HUES48 (cell line): ENCODE measurements at regions not wholly inside any gene's neighbourhood (a gene's known extent, or its start where the extent isn't known, plus 50 kb on each side); places are given as distances from the start of the nearest gene placed in this dataset.
"Not testable (repeated sequence)": the region's sequence is repeated elsewhere in the genome, so short reads cannot be mapped to it uniquely, and the experiment has no call there.

Experiments
- H3K27ac ChIP-seq: one replicate; pipeline ENCODE4 v1.7.0; 2013; ENCODE audit warnings: low read depth, low read length, inconsistent platforms
- H3K27me3 ChIP-seq: 2 replicates; pipeline ENCODE4 v1.6.1; 2013; ENCODE audit warnings: mild to moderate bottlenecking, low read length; ENCODE audit not compliant: control insufficient read depth, insufficient read depth
- H3K36me3 ChIP-seq: 2 replicates; pipeline ENCODE4 v1.6.1; 2013; ENCODE audit warnings: low read length; ENCODE audit not compliant: control insufficient read depth, insufficient read depth
- H3K4me1 ChIP-seq: 2 replicates; pipeline ENCODE4 v1.6.1; 2013; ENCODE audit warnings: mild to moderate bottlenecking, low read length; ENCODE audit not compliant: control insufficient read depth, insufficient read depth
- H3K4me3 ChIP-seq: 2 replicates; pipeline ENCODE4 v1.5.1; 2013; ENCODE audit warnings: mild to moderate bottlenecking, low read depth, low read length
- H3K9ac ChIP-seq: 2 replicates; pipeline ENCODE4 v1.6.1; 2013; ENCODE audit warnings: mild to moderate bottlenecking, low read depth, low read length, moderate library complexity
- H3K9me3 ChIP-seq: 2 replicates; pipeline ENCODE4 v1.6.1; 2013; ENCODE audit warnings: low read length; ENCODE audit not compliant: control insufficient read depth, insufficient read depth

GRCh38 chr9:2394087-2394741, 227.4 kb upstream of the VLDLR start:
- H3K27ac ChIP-seq, H3K27me3 ChIP-seq, H3K9me3 ChIP-seq, H3K4me1 ChIP-seq, H3K9ac ChIP-seq, H3K36me3 ChIP-seq, H3K4me3 ChIP-seq: not testable (repeated sequence)

- Histone ChIP-seq H3K4me3 (no peak overlapping the region), H3K4me1 (no peaks in the 10 kb centered on the region), H3K27me3 (no peaks in the 10 kb centered on the region), H3K27ac (no peak overlapping the region), H3K36me3 (no peaks in the 10 kb centered on the region), H3K9me3 (peaks cover 5% of the 10 kb centered on the region), H3K9ac (no peak overlapping the region)
These were observed 225.6 kb upstream of the VLDLR start for GRCh38 chr9:2395814-2396612.

DNA sequence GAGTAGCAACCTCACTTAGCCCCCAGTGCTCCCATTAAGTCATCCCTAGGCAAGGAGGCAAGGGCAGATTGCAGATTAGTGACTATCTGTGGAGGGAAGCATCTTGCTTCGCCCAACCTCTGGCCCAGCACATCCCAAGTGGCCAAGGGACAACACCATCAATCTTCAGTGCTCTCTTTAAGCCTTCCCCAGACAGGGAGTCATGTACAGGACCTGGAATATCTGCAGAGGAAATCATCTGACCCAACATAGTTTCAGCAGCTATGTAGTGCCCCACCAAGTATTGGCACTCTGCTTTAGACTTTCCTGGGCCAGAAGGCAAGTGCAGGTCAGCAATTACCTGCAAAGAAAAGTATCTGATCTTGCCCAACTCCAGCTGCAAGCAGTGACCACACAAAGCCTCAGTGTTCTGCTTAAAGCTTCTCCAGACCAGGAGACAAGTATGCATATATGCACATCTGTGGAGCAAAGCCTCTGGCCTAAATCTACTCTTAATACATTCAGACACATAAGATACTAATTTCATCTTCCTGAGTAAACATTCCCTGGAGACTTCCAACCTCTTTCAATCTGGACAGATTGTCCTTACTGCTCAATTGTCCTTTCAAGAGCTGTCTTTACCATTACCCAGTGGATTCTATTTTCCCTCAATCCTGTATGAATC, 224.8 kb upstream of the VLDLR start:
- Histone ChIP-seq H3K27ac (no peak overlapping the region), H3K4me1 (no peaks in the 10 kb centered on the region), H3K4me3 (no peak overlapping the region), H3K27me3 (no peaks in the 10 kb centered on the region), H3K9me3 (peaks cover 5% of the 10 kb centered on the region), H3K9ac (no peak overlapping the region), H3K36me3 (no peaks in the 10 kb centered on the region)

DNA sequence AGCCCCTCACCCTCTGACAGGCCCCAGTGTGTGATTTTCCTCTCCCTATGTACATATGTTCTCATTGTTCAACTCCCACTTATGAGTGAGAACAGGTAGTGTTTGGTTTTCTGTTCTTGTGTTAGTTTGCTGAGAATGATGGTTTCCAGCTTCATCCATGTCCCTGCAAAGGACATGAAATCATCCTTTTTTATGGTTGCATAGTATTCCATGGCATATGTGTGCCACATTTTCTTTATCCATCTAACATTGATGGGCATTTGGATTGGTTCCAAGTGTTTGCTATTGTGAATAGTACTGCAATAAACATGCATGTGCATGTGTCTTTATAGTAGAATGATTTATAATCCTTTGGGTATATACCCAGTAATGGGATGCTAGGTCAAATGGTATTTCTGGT, 223.7 kb upstream of the VLDLR start:
- H3K27ac ChIP-seq, H3K4me1 ChIP-seq, H3K27me3 ChIP-seq, H3K9ac ChIP-seq, H3K4me3 ChIP-seq, H3K9me3 ChIP-seq, H3K36me3 ChIP-seq: not testable (repeated sequence)

GRCh38 chr9:2401746-2402145, 219.8 kb upstream of the VLDLR start:
- H3K9ac ChIP-seq, H3K4me3 ChIP-seq, H3K27me3 ChIP-seq, H3K4me1 ChIP-seq, H3K36me3 ChIP-seq, H3K27ac ChIP-seq, H3K9me3 ChIP-seq: not testable (repeated sequence)

DNA sequence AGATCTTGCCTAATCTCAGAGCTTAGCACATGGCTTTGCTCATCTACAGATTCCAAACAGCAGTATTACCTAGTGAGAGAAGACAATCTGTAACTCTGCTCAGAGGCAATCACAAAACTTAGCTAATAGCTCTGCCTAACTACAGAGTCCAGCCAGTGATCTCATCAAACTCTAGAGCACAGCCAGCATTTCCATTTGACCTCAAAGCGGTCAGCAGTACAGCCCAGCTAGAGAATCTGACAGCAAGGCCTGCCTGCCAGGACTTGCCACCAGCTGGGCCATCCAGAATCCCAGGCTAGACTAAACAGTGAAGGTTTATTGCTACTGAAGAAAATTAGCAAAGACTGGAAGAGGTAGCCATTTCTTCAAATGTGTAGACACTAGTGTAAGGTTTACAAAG, 217.9 kb upstream of the VLDLR start:
- no peaks in the 10 kb centered on the region for H3K9me3 ChIP-seq
- H3K4me3 ChIP-seq = no peak overlapping the region
- H3K36me3 ChIP-seq = no peaks in the 10 kb centered on the region
- H3K4me1 ChIP-seq = no peaks in the 10 kb centered on the region
- H3K27ac ChIP-seq = no peak overlapping the region
- no peak overlapping the region for H3K9ac ChIP-seq
- H3K27me3 ChIP-seq = no peaks in the 10 kb centered on the region

GRCh38 chr9:2406252-2406651, 215.3 kb upstream of the VLDLR start:
- no peaks in the 10 kb centered on the region for H3K27me3 ChIP-seq
- no peak overlapping the region for H3K4me3 ChIP-seq
- peaks cover 3% of the 10 kb centered on the region for H3K4me1 ChIP-seq
- no peak overlapping the region for H3K27ac ChIP-seq
- H3K9ac ChIP-seq = no peak overlapping the region
- no peaks in the 10 kb centered on the region for H3K36me3 ChIP-seq
- H3K9me3 ChIP-seq = no peaks in the 10 kb centered on the region

GRCh38 chr9:2407450-2407849, 214.1 kb upstream of the VLDLR start:
- H3K9ac ChIP-seq = no peak overlapping the region
- peaks cover 13% of the 10 kb centered on the region for H3K4me1 ChIP-seq
- H3K4me3 ChIP-seq = no peak overlapping the region
- H3K27ac ChIP-seq = no peak overlapping the region
- H3K36me3 ChIP-seq = no peaks in the 10 kb centered on the region
- H3K9me3 ChIP-seq = no peaks in the 10 kb centered on the region
- H3K27me3 ChIP-seq = no peaks in the 10 kb centered on the region

DNA sequence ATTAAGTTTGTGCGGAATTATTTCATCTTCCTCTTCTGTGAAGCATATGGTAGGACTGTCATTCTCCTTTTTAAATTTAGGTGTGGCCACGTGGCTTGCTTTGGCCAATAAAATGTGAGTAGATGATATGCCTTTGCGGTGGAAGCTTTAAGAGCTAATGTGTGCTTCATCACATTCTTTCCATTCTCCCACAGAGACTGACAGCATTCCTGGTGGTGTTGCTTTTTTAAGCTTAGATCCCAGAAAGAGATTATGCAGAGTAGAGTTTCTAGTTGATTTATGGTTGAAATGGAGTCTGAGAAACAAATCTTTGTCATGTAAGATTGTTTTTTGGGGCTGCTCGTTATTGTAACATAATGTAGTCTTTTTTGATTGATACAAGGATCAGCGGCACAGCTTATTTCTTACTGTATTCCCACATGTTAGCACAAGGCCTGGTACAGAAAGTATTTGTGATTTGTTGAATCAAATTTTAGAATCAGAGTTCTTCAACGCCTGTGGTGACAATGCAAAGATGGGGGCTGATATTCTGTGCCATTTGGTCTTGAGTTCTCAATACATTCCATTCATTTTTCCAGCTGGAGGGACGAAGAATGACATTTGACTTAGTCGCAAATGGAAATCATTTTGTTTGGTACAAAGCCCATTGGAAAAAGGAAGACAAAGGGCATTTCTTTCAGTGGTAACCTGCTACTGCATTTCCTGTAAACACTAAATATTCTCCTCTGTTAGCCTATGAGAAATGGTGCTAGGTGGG, 209.9 kb upstream of the VLDLR start:
- no peaks in the 10 kb centered on the region for H3K9me3 ChIP-seq
- peak overlapping the region; percentile 80 for H3K27ac ChIP-seq
- no peak overlapping the region for H3K9ac ChIP-seq
- no peak overlapping the region for H3K4me3 ChIP-seq
- no peaks in the 10 kb centered on the region for H3K36me3 ChIP-seq
- H3K4me1 ChIP-seq = peaks cover 16% of the 10 kb centered on the region
- H3K27me3 ChIP-seq = no peaks in the 10 kb centered on the region

DNA sequence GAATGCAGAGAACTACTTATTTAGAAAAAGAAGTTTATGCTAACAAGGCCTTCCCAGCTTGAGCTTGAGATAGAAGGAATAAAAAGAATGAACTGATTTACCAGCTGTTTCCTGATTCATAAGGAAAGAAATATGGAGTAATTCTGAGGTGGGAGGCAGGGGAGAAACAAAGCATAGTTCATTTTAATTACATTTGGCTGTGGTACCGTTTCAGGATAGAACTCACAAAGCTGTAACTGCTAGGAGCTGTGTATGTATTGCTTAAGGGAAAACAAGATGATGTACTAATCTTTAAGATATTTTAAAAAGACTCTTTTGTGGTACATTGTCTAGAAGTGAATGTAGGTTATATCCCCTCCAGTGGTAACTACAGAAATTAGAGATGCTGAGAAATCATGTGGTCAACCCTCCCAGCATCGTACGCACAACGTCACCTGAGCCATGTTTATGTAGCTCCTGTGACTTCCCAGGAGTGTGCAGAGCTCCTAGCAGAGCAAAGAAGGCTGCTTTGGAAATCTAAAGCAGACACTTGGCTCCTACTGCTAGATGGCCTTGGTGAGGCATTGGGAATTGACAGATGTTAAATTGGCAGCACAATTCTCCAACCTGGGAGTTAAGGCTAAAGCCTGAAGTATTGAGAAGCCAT, 208.3 kb upstream of the VLDLR start:
- peaks cover 19% of the 10 kb centered on the region for H3K4me1 ChIP-seq
- H3K9ac ChIP-seq = no peak overlapping the region
- H3K9me3 ChIP-seq = no peaks in the 10 kb centered on the region
- H3K4me3 ChIP-seq = no peak overlapping the region
- no peak overlapping the region for H3K27ac ChIP-seq
- no peaks in the 10 kb centered on the region for H3K36me3 ChIP-seq
- H3K27me3 ChIP-seq = no peaks in the 10 kb centered on the region
